Ureter (tissue), 1 donor: ENCODE measurements at regions not wholly inside any gene's neighbourhood (a gene's known extent, or its start where the extent isn't known, plus 50 kb on each side); places are given as distances from the start of the nearest gene placed in this dataset.

Source experiments
- DNase-seq: peaks from one replicate; pipeline ENCODE4 v3.0.0-alpha.2; 2020; ENCODE audit warnings: low spot score
- donor health status: DM: yes; HTN: yes; CAD: no.

DNA sequence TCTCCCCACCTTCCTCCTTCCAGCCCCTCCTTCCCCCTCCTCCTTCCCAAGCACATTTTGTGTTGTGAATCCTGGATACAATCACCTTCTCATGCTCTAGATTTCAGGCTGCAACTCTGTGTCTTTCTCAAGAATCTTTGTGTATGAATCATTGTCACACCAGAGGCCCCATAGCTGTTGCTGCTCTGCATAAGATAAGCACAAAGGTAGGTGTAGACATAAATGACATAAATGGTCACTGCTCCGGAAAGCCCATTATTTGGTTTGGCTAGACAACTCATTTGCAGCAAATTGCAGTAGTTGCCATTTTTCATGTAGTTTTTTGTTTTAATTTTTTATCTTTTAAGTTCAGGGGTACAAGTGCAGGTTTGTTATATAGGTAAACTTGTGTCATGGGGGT lies 216.3 kb upstream of the NRP1 start:
- DNase-seq: no peak

DNA sequence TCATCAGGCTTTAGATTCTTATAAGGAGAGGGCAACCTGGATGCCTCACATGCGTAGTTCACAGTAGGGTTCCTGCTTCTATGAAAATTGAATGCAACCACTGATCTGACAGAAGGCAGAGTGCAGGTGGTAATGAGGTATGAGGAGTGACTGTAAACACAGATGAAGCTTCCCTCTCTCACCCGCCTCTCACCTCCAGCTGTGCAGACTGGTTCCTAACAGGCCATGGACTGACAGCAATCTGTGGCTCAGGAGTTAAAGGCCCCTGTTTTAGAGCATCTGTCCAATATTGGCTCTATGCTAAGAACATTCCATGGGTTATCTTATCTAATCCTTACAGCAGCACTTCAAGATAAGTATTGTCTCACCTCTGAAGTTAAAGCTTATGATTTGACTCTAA lies 213.5 kb upstream of the NRP1 start:
- no peak for DNase-seq

DNA sequence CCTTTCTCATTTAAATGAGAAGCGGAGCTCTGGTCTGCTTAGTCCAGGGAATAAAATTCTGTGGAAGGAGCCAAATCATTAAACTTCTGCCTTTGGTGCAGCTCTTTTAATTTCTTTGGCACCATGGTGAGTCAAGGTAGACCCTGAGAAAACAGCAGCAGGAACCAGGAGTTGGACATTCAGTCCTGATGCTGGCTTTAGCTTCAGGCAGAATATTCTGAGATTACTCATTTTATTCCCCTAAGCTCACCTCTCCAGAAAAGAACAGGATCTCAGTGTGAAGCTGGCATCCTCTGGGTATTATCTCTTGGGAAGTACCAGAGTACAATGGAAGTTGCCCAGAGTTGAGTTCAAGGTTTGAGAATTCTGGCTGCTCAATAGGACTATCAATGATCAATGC lies 211.6 kb upstream of the NRP1 start:
- no peak for DNase-seq

DNA sequence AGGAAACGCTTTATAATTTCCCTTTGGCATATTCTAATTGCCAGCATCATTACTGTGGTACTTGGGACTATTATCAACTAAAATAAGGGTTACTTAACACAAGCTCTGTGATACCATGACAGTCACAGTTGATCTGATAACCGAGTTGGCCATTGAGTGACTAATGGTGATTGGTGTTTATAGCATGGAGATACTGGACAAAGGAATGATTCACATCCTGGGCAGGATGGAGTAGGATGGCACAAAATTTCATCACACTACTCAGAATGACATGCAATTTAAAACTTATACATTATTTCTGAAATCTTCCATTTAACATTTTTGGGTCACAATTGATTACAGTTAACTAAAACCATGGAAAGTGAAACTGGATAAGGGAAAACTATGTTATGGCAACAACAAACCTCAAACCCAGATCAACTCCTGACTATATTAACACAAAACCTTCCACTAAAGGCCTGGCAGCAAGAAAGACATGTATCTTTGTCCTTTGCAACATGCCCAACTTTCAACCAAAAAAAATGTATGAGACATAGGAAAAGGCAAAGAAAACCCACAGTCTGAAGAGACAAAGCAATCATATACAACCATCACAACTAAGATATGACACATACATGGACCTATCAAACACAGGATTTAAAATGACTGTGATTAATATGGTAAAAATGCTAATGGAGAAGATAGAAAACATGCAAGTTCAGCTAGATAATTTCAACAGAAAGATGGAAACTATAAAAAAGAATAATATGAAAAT lies 208.5 kb upstream of the NRP1 start:
- DNase-seq: no peak

DNA sequence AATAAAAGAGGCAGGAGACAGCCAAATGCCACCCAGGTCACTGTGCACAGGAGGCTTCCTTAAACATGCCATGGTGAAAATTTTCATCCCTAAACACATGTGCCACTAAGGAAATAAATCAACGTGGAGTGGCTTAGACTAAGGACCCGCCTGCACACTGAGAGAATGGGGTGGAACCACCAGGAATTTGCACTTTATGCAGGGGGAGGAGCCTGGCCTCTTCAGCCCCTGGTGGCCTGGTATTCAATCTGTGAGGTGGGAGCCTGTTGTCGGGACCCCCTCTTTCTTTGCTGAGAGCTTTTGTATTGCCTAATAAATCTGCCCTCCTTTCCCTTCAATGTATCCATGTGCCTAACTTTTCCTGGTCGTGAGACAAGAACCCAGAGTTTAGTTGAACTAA lies 204.6 kb upstream of the NRP1 start:
- DNase-seq: no peak

DNA sequence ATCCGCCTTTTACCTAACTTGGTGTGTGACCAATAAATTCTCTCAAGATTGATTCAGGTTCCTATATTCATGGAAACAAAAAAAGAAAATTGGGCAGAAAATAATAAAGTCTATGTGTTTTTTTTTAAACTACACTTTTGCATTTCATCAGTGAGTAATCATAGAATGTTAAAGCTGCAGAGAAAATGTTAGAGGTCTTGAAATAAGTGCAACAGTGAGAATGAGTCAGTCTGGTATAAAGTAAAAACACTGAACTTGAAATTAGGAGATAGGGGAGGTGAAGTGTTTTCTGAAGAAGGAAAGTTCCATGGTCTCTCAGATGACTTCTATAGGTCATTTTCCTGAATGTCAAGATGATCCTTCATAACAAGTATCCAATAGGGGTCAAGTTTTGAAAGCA lies 202.6 kb upstream of the NRP1 start:
- DNase-seq: no peak

DNA sequence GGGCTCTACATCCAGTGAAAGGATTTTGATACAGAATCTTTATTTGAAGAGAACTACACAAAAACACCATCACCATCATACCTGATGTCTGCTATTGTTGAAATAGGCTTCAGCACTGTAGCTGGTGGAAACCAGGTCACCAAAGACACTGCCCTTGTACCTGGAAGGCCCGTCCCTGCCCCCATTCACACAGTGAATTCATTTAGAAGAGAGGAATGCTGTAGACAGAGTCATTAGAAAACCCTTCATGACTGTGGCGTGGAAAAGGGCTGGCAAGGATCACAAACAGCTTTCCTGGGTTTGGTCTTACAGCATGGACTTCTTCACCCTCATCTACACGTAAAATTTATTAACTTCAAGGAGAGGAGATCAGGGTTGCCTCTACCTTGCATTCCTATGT lies 202.0 kb upstream of the NRP1 start:
- DNase-seq: no peak

DNA sequence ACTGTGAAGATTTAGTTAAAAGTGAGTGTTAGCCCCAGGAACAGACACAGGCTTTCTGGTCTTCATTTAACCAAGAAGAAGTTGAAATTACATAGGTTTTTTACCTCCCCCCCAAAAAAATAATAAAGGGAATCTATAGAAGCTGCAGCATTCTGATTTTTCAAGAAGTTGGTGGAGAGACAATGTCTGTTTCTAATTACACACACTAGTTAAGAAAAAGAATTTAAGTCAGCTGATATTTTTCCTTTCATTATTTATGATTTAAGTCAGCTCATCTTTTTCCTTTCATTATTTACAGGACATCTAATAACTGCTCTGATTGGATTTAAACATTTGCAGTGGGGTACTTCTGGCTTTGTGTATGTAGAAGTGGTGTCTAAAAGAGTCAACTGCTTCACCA lies 201.4 kb upstream of the NRP1 start:
- DNase-seq: no peak

DNA sequence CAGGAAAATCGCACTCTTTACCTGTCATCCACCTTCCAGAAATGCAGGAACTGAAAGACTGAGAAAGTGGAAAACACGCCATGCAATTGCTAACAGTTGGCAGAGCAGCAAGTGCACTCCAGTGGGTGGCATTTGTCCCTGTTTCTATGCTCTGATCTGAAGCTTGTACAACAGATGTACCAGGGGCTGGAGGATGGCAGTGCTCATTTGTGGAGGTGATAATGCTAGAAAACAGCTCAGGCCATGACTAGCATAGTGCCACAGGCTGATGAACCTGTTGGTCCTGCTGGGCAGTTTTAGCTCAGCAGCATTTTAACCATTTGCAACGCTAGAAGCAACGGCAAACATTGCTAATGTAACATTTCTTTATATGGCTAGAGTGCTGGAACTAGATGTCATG lies 199.9 kb upstream of the NRP1 start:
- DNase-seq: no peak

DNA sequence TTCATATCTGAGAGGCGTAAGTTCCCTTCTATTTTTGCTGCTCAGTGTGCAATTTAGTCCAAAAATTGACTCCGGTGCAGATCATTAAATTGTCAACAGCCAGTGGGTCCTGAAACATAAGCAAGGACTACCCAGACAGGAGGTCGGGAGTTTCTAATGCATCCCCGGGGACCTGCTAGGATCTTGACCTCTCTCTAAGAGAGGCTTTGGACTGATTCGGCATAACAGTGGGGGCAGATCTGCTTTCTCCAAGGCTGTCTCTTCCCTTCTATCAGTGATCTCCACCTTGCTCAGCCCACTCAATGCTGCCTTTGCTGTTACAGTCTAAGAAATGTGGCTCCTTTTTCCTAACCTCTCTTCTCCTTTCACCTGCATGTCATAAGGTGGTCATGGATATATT lies 199.1 kb upstream of the NRP1 start:
- DNase-seq: no peak

DNA sequence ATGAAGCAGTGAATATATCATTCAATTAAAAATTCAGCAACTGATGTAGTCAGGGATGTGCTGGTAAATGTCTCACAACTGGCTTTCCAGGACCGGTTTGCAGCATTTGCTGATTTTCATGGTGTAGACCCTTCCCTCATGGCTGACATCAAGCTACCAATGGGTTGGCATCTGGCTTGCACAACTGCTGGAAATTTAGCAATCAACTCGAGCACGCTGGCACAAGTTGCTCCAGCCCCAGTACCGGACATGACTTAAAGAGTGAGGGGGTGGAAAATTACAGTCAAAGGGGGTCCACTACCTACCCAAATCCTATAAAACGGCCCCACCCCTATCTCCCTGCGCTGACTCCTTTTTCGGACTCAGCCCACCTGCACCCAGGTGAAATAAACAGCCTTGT lies 198.4 kb upstream of the NRP1 start:
- no peak for DNase-seq

DNA sequence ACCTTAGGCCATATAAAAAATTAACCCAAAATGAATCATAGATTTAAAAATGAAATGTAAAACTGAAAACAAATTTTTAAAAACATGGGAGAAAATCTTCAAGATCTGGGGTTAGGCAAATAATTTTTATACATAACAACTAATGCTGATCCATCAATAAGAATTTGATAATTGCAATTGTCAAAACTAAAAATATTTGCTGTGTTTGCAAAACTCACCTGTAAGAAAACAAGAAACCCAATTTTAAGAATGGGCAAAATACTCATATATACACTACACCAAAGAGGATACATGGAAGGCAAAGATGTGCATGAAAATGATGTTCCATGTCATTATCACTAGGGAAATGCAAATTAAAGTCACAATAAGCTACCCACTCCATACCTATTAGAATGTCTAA lies 194.8 kb upstream of the NRP1 start:
- no peak for DNase-seq

DNA sequence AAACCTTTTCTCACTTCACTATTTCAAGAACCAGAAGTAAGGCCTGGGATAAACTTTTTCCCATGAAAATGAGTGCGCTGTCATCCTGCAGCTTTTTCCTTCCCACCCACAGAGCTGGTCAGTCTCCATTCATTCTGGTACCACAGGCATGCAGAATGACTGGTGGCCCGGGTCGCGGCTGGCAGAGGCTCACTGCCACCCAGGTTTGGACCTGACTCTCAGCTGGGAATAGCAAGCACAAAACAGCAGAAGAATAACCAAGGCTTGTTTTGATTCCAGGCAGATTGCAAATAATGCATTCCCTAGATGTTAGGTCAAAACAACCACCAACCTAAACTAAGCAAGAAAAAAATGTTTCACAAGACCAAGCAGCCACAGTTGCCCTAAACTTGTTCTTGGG lies 190.5 kb upstream of the NRP1 start:
- DNase-seq: no peak

DNA sequence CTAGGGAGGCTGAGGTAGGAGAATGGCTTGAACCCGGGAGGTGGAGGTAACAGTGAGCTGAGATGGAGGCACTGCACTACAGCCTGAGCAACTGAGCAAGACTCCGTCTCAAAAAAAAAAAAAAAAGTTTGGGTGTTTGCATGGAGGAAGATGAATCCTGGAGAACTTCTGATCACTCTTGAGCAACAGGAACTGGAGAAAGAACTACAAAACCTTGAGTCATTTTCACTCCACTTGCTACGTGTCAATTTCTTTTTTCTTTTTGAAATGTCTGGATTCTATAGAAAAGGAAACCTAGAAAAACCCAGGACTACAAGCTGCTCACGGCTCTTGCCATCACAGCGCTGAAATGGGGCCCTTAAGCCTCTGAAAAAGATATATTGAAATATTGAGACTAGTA lies 189.6 kb upstream of the NRP1 start:
- no peak for DNase-seq

DNA sequence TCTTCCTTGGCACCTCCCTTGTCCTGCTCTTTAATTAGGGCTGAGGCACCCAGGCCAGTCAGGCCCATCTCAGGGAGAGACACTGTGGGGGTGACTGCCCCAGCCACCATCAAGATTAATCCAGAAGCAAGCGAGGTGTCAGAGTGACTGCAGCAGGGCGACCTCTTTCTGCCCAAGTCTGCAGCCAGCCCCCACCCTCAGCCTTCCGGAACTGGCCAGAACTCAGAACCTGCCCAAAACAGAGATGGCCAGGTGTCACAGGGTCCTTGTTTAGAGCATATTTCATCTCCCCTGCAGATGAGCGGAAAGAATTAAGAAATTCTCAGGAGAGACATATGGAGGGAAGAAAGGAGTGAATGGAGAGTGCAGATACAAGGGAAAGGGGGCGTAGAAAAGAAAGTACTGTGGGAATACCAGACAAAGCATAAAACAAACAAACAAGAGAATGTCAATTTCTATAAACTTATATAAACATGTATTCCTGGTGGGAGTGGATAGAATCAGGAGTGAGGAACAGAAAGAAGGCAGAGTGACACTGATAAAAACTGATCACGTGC lies 188.8 kb upstream of the NRP1 start:
- no peak for DNase-seq

DNA sequence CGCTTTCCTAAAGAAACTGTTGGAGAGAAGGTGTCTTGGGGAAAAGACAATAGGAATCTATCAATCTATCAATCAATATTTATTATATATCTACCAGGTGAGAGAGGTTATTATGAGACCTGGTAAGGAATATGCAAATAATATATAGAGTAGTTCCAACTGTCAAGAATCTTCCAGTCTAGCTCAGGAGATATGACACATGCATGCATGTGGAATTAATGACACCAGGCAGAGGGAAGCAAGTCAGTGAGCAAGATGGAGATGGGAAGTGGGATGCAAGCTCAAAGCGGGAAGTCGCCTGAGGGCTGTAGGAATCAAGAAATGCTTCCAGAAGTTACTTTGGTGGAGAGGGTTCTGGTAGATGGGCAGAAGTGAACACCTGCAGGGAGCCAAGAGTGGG lies 187.4 kb upstream of the NRP1 start:
- no peak for DNase-seq

DNA sequence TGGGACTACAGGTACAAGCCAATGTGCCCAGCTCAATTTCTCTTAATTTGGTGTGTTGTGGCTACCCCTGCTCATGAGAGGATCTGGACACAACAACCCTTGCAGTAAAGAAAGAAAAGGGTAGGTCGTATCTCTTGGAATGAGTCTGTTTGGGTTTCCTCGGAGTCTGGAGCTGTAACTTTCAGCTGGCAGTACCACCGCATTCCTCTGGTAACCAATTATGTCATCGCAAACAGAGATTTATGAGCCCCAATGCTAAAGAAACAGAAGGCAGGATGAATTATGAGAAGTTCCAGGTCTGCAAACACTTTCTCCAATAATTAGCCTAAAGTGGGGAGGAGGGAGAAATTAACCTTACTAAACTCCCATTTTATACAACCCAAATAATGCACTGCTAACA lies 186.6 kb upstream of the NRP1 start:
- no peak for DNase-seq

DNA sequence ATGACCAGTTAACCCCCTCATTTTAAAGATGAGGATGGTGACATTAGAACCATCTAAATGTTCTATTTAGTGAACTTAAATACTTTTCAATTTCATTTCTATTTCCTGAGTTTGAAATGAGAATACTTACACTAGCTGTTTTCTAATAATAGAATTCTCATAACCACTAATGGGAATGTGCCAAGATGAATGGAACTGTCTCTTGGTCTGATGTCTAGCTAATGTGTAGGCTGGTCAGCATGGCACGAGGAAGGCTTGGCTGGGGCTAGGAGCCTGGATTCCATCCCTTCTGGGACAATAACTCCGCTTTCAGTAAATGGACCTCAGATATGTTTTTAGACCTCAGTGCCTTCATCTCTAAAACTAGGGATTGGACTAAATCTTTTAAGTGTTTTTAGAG lies 185.8 kb upstream of the NRP1 start:
- DNase-seq: no peak

DNA sequence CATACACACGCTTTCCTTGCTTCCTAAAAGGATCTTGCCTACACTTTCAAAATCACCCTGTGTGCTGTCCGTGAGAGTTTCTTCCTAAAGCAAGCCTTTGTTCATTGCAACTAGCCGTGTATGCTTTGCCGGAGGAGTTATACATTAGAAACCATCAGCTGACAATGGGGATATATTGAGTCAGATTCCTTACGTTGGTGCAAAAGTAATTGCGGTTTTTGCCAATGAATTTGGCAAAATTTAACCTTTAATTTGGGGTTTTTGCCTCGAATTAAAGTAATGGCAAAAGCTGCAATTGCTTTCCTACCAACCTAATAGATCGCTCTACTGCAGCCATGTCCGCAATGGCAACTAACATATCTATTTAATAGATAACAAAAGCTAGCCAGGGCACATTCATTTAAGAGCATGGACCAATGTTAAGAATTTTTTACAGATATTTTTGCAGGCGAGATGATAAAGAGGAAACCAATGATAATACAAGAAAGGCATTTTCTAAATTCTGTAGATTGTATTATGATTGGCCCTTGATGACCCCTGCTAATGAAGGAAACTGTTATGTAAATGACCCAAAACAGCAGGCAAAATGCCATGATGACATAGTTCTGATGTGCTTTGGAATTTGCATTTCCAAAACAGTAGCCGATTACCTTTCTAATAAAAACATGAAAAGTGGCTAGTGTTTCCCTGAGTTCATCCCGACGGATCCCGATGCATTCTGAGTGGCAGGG lies 184.8 kb upstream of the NRP1 start:
- no peak for DNase-seq

DNA sequence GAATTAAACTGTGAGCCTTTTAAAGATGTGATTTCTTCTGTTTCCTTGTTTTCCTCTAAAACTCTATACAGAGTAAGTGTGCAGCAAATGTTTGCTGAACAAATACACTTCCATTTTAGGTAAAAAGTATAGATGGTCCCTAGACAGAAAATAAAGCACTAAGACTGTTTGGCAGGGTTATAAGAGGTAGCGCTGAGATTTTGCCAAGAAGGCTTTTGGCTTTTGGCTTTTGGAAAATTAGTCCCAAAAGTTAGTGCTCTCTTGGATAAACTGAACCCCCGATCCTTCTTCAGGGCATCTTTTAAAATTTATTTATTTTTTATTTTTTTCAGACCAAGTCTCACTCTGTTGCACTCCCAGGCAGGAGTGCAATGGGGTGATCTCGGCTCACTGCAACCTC lies 175.7 kb upstream of the NRP1 start:
- no peak for DNase-seq

DNA sequence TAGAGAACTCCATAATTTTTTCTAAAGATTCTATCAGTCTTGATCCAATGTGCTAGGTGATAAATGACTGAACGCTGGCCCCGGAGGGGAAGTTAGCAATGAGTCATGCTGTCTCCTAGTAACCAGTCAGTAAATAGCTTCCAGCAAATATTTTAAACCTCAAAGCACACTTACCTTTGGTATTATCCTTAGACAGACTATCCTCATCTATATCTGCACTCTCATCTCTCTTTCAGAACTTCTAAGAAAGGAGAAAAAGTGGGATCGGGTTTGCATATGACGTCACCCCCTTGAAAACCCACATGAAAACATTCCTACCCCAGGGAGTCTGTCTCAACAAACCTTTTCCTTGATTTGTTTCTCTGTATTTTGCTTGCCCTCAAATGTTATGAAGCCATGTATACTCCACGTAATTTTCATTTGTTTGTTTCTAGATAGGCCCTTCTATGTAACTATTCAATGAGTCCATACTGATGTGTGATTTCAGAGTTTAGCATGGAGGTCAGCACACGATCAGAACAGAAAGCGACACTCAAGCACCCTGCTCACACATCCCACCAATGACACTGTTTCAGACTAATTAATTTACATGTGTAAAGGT lies 174.9 kb upstream of the NRP1 start:
- peak; percentile 54 for DNase-seq

DNA sequence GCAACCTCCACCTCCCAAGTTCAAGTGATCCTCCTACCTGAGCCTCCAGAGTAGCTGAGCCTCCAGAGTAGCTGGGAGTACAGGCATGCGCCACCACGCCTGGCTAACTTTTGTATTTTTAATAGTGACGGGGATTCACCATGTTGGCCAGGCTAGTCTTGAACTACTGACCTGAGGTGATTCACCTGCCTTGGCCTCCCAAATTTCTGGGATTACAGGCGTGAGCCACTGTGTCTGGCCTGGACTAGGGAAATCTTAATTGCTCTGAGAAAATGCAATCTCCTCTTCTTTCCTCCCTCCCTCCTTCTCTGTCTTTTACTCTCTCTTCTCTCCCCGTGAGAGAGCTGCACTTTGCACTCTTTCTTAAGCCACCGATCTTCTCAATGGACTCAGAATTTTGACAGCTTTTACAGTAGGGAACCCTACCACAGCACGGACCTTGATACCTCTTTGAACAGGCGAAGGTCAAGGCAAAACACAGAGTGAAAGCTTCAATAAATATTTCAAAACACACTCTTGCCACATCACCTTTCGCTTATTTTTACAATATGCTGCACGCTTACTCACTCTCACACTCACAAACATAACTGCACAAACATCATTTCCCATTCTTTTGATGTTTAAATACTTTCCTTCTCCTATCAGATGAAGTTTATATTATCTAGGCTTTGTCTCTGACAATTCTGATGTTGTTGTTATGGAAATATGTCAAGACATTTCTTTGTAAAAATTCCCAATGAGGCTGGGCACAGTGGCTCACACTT lies 173.4 kb upstream of the NRP1 start:
- no peak for DNase-seq
